ENCODE measurements at regions not wholly inside any gene's neighbourhood (a gene's known extent, or its start where the extent isn't known, plus 50 kb on each side); places are given as distances from the start of the nearest gene placed in this dataset.
"Not testable (repeated sequence)": the region's sequence is repeated elsewhere in the genome, so short reads cannot be mapped to it uniquely, and the experiment has no call there.

DNA sequence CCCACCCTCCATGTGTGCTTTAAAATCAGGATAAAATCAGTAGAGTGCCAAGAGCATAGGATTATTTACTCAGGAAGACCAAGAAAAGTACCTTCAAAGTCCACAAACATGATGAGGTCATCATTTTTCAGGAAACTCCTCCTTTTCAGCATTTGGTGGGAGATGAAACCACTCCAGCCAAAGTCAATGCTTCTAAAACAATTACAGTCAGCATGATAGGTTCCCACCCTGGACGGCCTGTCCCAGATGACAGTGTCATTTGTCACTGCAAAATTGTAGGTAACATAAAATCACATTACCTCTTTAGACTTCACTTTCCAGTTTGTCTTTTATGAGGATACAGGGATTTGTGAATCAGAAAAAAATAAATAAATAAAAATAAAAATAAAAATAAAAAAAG, 638.0 kb downstream of the SPATA31A6 start:
- H3K27ac ChIP-seq (replicated peaks); H3K4me3 ChIP-seq (replicated peaks; ENCODE audit: insufficient read depth, low read length); DNase-seq (ENCODE audit: low read depth in 1 of 2, low spot score in 1 of 2); H3K27me3 ChIP-seq (ENCODE audit: insufficient read depth, poor library complexity, severe bottlenecking): not testable (repeated sequence)

DNA sequence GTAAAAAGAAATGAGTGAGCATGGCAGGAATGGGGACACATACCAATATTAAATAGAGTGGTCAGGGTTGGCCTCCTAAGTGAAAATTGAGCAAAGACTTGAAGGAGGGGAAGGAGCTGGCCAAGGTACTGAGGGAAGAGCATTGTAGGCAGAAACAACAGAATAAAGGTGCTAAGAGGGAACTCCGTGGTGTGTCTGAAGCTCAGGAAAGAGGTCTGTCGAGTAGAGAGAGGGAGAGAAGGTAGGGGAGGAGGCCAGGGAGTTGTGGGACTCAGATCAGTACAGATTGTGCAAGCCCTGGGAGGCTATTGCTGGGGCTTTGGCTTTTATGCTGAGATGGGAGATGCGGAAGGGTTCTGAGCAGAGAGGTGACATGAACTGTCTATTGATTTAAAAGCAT, 664.7 kb downstream of the SPATA31A6 start:
- H3K27me3 ChIP-seq (ENCODE audit: insufficient read depth, poor library complexity, severe bottlenecking); DNase-seq (ENCODE audit: low read depth in 1 of 2, low spot score in 1 of 2); H3K27ac ChIP-seq (replicated peaks); H3K4me3 ChIP-seq (replicated peaks; ENCODE audit: insufficient read depth, low read length): not testable (repeated sequence)
- TF ChIP-seq, protein P1, sequence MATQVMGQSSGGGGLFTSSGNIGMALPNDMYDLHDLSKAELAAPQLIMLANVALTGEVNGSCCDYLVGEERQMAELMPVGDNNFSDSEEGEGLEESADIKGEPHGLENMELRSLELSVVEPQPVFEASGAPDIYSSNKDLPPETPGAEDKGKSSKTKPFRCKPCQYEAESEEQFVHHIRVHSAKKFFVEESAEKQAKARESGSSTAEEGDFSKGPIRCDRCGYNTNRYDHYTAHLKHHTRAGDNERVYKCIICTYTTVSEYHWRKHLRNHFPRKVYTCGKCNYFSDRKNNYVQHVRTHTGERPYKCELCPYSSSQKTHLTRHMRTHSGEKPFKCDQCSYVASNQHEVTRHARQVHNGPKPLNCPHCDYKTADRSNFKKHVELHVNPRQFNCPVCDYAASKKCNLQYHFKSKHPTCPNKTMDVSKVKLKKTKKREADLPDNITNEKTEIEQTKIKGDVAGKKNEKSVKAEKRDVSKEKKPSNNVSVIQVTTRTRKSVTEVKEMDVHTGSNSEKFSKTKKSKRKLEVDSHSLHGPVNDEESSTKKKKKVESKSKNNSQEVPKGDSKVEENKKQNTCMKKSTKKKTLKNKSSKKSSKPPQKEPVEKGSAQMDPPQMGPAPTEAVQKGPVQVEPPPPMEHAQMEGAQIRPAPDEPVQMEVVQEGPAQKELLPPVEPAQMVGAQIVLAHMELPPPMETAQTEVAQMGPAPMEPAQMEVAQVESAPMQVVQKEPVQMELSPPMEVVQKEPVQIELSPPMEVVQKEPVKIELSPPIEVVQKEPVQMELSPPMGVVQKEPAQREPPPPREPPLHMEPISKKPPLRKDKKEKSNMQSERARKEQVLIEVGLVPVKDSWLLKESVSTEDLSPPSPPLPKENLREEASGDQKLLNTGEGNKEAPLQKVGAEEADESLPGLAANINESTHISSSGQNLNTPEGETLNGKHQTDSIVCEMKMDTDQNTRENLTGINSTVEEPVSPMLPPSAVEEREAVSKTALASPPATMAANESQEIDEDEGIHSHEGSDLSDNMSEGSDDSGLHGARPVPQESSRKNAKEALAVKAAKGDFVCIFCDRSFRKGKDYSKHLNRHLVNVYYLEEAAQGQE (IDR thresholded peaks at IDR 0.05; ENCODE audit: insufficient replicate concordance, low read depth) = peak; percentile 70

DNA sequence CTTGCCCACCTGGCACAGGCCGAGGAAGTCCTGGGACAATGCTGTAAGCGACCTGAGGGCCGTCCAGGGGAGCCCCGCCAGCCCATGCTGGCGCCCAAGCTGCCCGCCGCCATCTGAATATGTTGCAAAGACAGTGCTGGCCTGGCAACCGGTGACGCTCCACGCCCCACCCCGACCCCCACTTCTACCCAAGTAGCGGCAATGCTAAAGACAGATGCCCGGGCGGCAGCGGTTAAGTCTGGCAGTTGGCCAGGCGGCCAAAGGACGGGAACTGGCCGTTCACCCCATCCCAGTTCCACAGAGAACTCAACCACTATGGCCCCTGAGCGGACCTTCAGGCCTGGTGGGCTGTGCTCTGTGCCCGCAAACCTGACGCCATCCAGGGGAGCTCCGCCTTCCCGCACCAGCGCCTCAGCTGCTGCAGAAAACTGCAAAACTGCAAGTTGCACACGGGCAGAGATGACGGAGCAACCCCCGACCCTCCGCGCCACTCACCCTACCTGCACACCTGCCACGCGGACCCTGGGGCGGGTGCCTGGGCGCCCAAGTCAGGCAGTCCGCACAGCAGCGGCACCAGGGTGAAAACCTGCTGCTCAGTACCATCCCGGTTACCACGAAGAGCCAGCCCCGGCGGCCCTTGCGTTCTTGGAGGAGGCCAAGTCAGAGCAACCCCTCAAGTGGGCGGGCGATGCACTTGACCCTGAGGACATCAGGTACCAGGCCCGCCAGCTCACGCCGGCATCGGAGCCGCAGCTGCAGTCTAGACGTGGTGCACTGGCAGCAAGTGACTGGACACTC, 667.6 kb downstream of the SPATA31A6 start:
- H3K27me3 ChIP-seq (ENCODE audit: insufficient read depth, poor library complexity, severe bottlenecking); H3K4me3 ChIP-seq (replicated peaks; ENCODE audit: insufficient read depth, low read length); DNase-seq (ENCODE audit: low read depth in 1 of 2, low spot score in 1 of 2); H3K27ac ChIP-seq (replicated peaks): not testable (repeated sequence)

DNA sequence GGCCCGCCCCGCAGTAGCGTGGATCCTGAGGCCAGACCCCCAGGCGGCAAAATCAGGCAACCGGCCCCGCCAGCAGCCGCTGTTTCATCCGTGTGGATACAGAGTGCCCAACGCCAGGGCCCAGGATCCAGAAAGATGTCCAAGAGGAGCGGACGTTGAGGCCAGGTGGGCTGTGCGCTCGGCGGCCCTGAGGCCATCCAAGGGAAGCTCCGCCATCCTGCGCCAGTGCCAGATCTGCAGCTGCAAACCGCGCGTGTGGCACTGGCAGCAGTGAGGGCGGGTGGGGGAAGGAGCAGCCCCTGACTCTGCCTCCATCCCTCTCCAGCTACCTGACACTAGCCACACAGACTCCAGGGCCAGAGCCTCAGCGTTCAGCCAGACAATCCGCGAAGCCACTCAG, 668.2 kb downstream of the SPATA31A6 start:
- H3K27me3 ChIP-seq (ENCODE audit: insufficient read depth, poor library complexity, severe bottlenecking); DNase-seq (ENCODE audit: low read depth in 1 of 2, low spot score in 1 of 2); H3K27ac ChIP-seq (replicated peaks); H3K4me3 ChIP-seq (replicated peaks; ENCODE audit: insufficient read depth, low read length): not testable (repeated sequence)

DNA sequence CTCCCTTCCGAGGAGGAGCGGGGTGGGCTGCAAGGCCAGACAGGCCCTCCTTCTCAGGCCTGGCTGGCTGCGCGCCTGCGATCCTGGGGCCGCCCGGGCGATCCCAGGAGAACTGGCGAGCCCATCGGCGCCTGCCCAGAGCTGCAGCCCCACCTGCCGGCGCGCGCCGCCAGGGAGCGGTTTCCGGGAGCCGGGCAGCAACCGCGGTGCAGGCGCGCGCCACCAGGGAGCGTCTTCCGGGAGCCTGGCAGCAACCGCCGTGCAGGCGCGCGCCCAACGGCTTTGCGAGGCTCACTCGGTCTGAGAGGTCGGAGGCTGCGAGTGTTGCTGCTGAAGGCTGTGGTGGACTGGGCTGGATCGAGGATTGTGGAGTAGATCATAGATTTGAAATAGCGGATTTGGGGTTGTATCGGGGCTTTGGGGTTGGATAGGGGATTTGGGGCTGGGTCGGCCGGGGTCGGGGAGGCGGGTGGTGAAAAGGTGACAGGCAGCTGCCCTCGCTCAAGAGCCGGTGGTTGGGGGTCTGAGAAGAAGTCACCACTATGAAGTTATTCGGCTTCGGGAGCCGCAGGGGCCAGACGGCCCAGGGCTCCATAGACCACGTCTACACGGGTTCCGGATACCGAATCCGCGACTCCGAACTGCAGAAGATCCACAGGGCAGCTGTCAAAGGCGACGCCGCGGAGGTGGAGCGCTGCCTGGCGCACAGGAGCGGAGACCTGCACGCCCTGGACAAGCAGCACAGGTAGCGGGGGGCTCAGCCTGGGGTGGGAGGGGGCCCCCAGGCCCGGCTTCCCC, 668.9 kb downstream of the SPATA31A6 start:
- not testable (repeated sequence) for H3K27me3 ChIP-seq (ENCODE audit: insufficient read depth, poor library complexity, severe bottlenecking); H3K4me3 ChIP-seq (replicated peaks; ENCODE audit: insufficient read depth, low read length); H3K27ac ChIP-seq (replicated peaks)
- DNase-seq (ENCODE audit: low read depth in 1 of 2, low spot score in 1 of 2) = peak in 1 of 2 experiments; percentile 14

DNA sequence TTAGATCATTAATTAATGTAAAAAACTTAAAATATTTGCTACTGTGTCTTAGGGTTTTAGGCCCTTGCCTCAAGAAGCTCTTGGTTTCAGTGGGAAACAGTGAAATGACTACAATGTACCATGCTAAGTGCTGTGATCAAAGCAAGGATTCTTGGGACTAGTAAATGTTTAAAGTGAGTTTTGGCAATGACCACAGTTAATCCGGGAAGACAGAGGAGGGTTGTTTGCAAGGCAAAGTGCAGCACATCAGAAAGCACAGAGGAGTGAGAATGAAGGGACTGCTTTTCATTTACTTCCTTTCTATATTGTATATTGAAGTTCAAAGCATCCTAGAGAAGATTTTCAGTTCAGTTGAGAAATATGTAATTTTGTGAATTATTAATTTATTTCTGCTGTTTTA, 676.7 kb downstream of the SPATA31A6 start:
- not testable (repeated sequence) for DNase-seq (ENCODE audit: low read depth in 1 of 2, low spot score in 1 of 2); H3K4me3 ChIP-seq (replicated peaks; ENCODE audit: insufficient read depth, low read length); H3K27ac ChIP-seq (replicated peaks); H3K27me3 ChIP-seq (ENCODE audit: insufficient read depth, poor library complexity, severe bottlenecking)

DNA sequence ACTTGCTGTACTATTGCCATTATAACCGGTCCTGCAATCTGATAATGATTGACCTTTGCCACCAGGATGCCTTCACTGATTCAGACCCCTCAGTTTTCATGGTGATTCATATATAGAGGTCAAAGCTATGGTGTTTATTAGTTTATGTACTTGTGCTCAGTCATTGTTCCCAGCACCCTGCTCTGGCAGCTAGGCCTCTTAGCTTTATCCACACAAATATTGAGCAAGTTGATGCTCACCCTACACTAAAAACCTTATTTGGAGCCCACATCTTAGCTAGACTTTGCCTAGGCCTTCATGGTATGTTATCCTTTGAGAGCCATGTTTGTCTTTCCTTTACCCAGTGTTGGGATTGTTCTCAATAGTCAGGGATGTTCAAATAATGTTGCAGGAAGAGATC, 679.0 kb downstream of the SPATA31A6 start:
- H3K27ac ChIP-seq (replicated peaks); DNase-seq (ENCODE audit: low read depth in 1 of 2, low spot score in 1 of 2); H3K27me3 ChIP-seq (ENCODE audit: insufficient read depth, poor library complexity, severe bottlenecking); H3K4me3 ChIP-seq (replicated peaks; ENCODE audit: insufficient read depth, low read length): not testable (repeated sequence)
